ENCODE measurements at regions not wholly inside any gene's neighbourhood (a gene's known extent, or its start where the extent isn't known, plus 50 kb on each side); places are given as distances from the start of the nearest gene placed in this dataset.

- TF ChIP-seq POLR2A (IDR thresholded peaks at IDR 0.05) (no peak), CTCF (IDR thresholded peaks at IDR 0.05) (no peak), POLR2AphosphoS5 (IDR thresholded peaks at IDR 0.05; ENCODE audit: insufficient read depth in 1 of 2, low read depth in 1 of 2) (no peak)
- H3K9me3 ChIP-seq = no peaks in the 10 kb centered on the region
- H3K4me1 ChIP-seq = no peaks in the 10 kb centered on the region
- H3K36me3 ChIP-seq = no peaks in the 10 kb centered on the region
- no peak overlapping the region for H3K27ac ChIP-seq
- intact Hi-C loops (cut with DNase I) = no loop called here
- no peak overlapping the region for H3K4me3 ChIP-seq
- DNase-seq (ENCODE audit: extremely low spot score in 2 of 2) = no peak
- H3K27me3 ChIP-seq = no peaks in the 10 kb centered on the region
Measured at GRCh38 chr10:105509517-105509916, 868.4 kb downstream of the SORCS3 start.

GRCh38 chr10:105506262-105506661, 865.2 kb downstream of the SORCS3 start:
- Histone ChIP-seq H3K4me3 (no peak overlapping the region), H3K27me3 (no peaks in the 10 kb centered on the region), H3K9me3 (no peaks in the 10 kb centered on the region), H3K4me1 (no peaks in the 10 kb centered on the region), H3K36me3 (no peaks in the 10 kb centered on the region), H3K27ac (no peak overlapping the region)
- TF ChIP-seq POLR2AphosphoS5 (IDR thresholded peaks at IDR 0.05; ENCODE audit: insufficient read depth in 1 of 2, low read depth in 1 of 2) (no peak), POLR2A (IDR thresholded peaks at IDR 0.05) (no peak), CTCF (IDR thresholded peaks at IDR 0.05) (no peak)
- intact Hi-C loops (cut with DNase I) = no loop called here
- DNase-seq (ENCODE audit: extremely low spot score in 2 of 2) = no peak

- H3K36me3 ChIP-seq = no peaks in the 10 kb centered on the region
- H3K9me3 ChIP-seq = no peaks in the 10 kb centered on the region
- DNase-seq (ENCODE audit: extremely low spot score in 2 of 2) = no peak
- H3K4me1 ChIP-seq = no peaks in the 10 kb centered on the region
- H3K27ac ChIP-seq = no peak overlapping the region
- intact Hi-C loops (cut with DNase I) = no loop called here
- H3K27me3 ChIP-seq = no peaks in the 10 kb centered on the region
- TF ChIP-seq POLR2AphosphoS5 (IDR thresholded peaks at IDR 0.05; ENCODE audit: insufficient read depth in 1 of 2, low read depth in 1 of 2) (no peak), CTCF (IDR thresholded peaks at IDR 0.05) (no peak), POLR2A (IDR thresholded peaks at IDR 0.05) (no peak)
- H3K4me3 ChIP-seq = no peak overlapping the region
Measured at GRCh38 chr10:105503714-105504113, 862.6 kb downstream of the SORCS3 start.

GRCh38 chr10:105502058-105502457, 861.0 kb downstream of the SORCS3 start:
- Histone ChIP-seq H3K27ac (no peak overlapping the region), H3K4me1 (no peaks in the 10 kb centered on the region), H3K4me3 (no peak overlapping the region), H3K9me3 (no peaks in the 10 kb centered on the region), H3K27me3 (no peaks in the 10 kb centered on the region), H3K36me3 (no peaks in the 10 kb centered on the region)
- no peak for TF ChIP-seq POLR2A (IDR thresholded peaks at IDR 0.05)
- no peak for TF ChIP-seq POLR2AphosphoS5 (IDR thresholded peaks at IDR 0.05; ENCODE audit: insufficient read depth in 1 of 2, low read depth in 1 of 2)
- no peak for TF ChIP-seq CTCF (IDR thresholded peaks at IDR 0.05)
- intact Hi-C loops (cut with DNase I) = no loop called here
- DNase-seq (ENCODE audit: extremely low spot score in 2 of 2) = no peak

- Histone ChIP-seq H3K4me1 (no peaks in the 10 kb centered on the region), H3K27me3 (no peaks in the 10 kb centered on the region), H3K27ac (no peak overlapping the region), H3K4me3 (no peak overlapping the region), H3K36me3 (no peaks in the 10 kb centered on the region), H3K9me3 (no peaks in the 10 kb centered on the region)
- no peak for TF ChIP-seq POLR2A (IDR thresholded peaks at IDR 0.05)
- TF ChIP-seq CTCF (IDR thresholded peaks at IDR 0.05) = no peak
- TF ChIP-seq POLR2AphosphoS5 (IDR thresholded peaks at IDR 0.05; ENCODE audit: insufficient read depth in 1 of 2, low read depth in 1 of 2) = no peak
- intact Hi-C loops (cut with DNase I) = no loop called here
- no peak for DNase-seq (ENCODE audit: extremely low spot score in 2 of 2)
Measured at GRCh38 chr10:105494944-105495343, 853.9 kb downstream of the SORCS3 start.
